Activated CD8-positive, alpha-beta memory T cell treated with anti-CD3 and anti-CD28 coated beads, Interleukin-2, amount 50 U/mL, for 24 hours (primary cell): ENCODE measurements at regions not wholly inside any gene's neighbourhood (a gene's known extent, or its start where the extent isn't known, plus 50 kb on each side); places are given as distances from the start of the nearest gene placed in this dataset.
"Not testable (repeated sequence)": the region's sequence is repeated elsewhere in the genome, so short reads cannot be mapped to it uniquely, and the experiment has no call there.

ENCODE experiments used
- DNase-seq: peaks from one replicate; pipeline ENCODE4 v3.0.0-alpha.2; 2020; ENCODE audit errors: extremely low read depth

- no peak for DNase-seq
Measured at GRCh38 chr6:165847407-165848085, 184.5 kb upstream of the PDE10A start.

GRCh38 chr6:165846123-165846966, 183.3 kb upstream of the PDE10A start:
- DNase-seq, result no peak

- no peak for DNase-seq
Measured at GRCh38 chr6:165845493-165845892, 182.5 kb upstream of the PDE10A start.

GRCh38 chr6:165844801-165845364, 181.8 kb upstream of the PDE10A start:
- DNase-seq, result no peak

- DNase-seq, result no peak
Measured at GRCh38 chr6:165844232-165844631, 181.2 kb upstream of the PDE10A start.

GRCh38 chr6:165843568-165844113, 180.6 kb upstream of the PDE10A start:
- DNase-seq, result no peak

GRCh38 chr6:165843121-165843520, 180.1 kb upstream of the PDE10A start:
- DNase-seq, result no peak

- DNase-seq, result no peak
Measured at GRCh38 chr6:165842281-165842936, 179.4 kb upstream of the PDE10A start.

GRCh38 chr6:165841153-165841558, 178.1 kb upstream of the PDE10A start:
- DNase-seq, result no peak

GRCh38 chr6:165837948-165838745, 175.1 kb upstream of the PDE10A start:
- DNase-seq, result no peak

- not testable (repeated sequence) for DNase-seq
Measured at GRCh38 chr6:165836648-165837047, 173.6 kb upstream of the PDE10A start.

GRCh38 chr6:165835410-165835851, 172.4 kb upstream of the PDE10A start:
- DNase-seq, result no peak

GRCh38 chr6:165834613-165835259, 171.7 kb upstream of the PDE10A start:
- DNase-seq, result no peak

GRCh38 chr6:165833355-165833754, 170.3 kb upstream of the PDE10A start:
- DNase-seq, result no peak

- DNase-seq, result no peak
Measured at GRCh38 chr6:165831812-165832510, 168.9 kb upstream of the PDE10A start.

- no peak for DNase-seq
Measured at GRCh38 chr6:165830761-165831160, 167.7 kb upstream of the PDE10A start.

- no peak for DNase-seq
Measured at GRCh38 chr6:165829376-165829775, 166.3 kb upstream of the PDE10A start.

- no peak for DNase-seq
Measured at GRCh38 chr6:165827190-165827518, 164.1 kb upstream of the PDE10A start.

- DNase-seq, result no peak
Measured at GRCh38 chr6:165826487-165827189, 163.6 kb upstream of the PDE10A start.
